Breast epithelium (tissue), 4 donors: ENCODE measurements at regions not wholly inside any gene's neighbourhood (a gene's known extent, or its start where the extent isn't known, plus 50 kb on each side); places are given as distances from the start of the nearest gene placed in this dataset.

Source experiments
- DNase-seq, 2 donors: peaks; one replicate each; pipeline ENCODE4 v3.0.0-alpha.2; 2019; ENCODE audit warnings: low spot score in 2 of 2
- H3K27ac ChIP-seq, 2 donors: fragments of 200-600 bp; sonication (generic) in 1 of 2; one replicate each; pipeline ENCODE4 v1.5.1; 2016 to 2019; ENCODE audit warnings: mild to moderate bottlenecking in 1 of 2
- H3K27me3 ChIP-seq, 2 donors: fragments of 200-600 bp; sonication (generic) in 1 of 2; one replicate each; pipeline versions ENCODE4 v1.5.1 to v1.6.0; 2017 to 2019; ENCODE audit warnings: control low read depth in 1 of 2, mild to moderate bottlenecking in 1 of 2
- H3K36me3 ChIP-seq: fragments of 200-600 bp; one replicate; pipeline ENCODE4 v1.5.1; 2019
- H3K4me1 ChIP-seq, 2 donors: fragments of 200-600 bp; sonication (generic); one replicate each; pipeline ENCODE4 v1.5.1; 2016 to 2019; ENCODE audit warnings: control low read depth in 1 of 2
- H3K4me3 ChIP-seq, 3 donors: fragments of 200-600 bp; sonication (generic); 1 replicate in 2 of 3; 2 replicates in 1 of 3; pipeline ENCODE4 v1.5.1; 2016 to 2019; ENCODE audit warnings: mild to moderate bottlenecking in 3 of 3, moderate library complexity in 2 of 3
- H3K9me3 ChIP-seq, 2 donors: fragments of 200-600 bp; sonication (generic) in 1 of 2; one replicate each; pipeline ENCODE4 v1.5.1; 2016 to 2019; ENCODE audit warnings: control low read depth in 1 of 2
- POLR2A ChIP-seq: fragments of 450-650 bp; IDR thresholded peaks from one replicate; pipeline ENCODE4 v1.6.1; 2016; ENCODE audit warnings: antibody characterized with exemption, mild to moderate bottlenecking, moderate library complexity
- POLR2AphosphoS5 ChIP-seq, 3 donors: sonication (generic); formaldehyde crosslinking; IDR thresholded peaks; one replicate each; pipeline ENCODE4 v1.6.1; 2017; ENCODE audit warnings: antibody characterized with exemption in 3 of 3
- intact Hi-C: fragments of 100-400 bp; cut with DNase I; formaldehyde crosslinking; loops from one replicate; pipeline ENCODE4 v1.15.1; 2023; ENCODE audit warnings: low total_unique reads
- TF ChIP-seq, protein P1 (sequence below), 3 donors: fragments of 450-650 bp; IDR thresholded peaks; one replicate each; pipeline ENCODE4 v1.5.1; 2016 to 2017; ENCODE audit warnings: antibody characterized with exemption in 3 of 3, mild to moderate bottlenecking in 3 of 3, moderate library complexity in 3 of 3

DNA sequence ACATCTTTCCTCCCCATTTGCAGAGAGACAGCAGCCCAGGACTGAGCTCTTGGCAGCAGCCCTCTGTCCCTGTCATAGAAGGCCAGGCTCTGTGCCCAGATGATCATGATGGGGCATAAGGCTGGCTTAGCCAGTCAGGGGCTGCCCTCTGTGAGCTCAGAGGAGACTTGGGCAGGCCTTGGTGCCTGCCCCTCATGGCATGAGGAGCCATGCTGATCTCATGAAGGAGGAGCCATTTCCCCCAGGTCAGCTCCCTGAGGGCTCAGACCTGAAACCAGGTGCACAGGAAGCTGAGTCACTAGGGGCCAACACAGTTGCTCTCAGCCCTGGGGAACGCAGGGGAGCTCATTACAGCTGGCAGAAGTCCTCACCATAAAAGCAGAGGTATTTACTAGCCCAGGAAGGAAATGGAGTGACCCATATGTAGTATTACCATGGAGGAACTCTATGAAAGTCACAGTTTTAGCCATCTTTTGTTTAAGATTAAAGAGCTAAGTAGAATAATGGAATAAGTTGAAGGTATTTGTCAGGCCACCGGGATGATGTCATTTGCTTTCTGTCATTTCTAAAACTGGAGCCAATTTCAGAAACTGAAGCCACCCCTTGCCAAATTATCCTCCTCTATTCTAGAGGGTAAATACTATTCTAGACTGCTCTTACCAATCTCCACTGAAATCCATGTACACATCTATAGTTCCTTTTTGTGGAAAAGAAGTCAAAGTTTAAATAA lies 362.4 kb upstream of the ZNF32 start:
- no peaks in the 10 kb centered on the region for H3K36me3 ChIP-seq
- H3K4me1 ChIP-seq: no peaks in the 10 kb centered on the region
- H3K27ac ChIP-seq: no peak overlapping the region
- DNase-seq: no peak
- no peaks in the 10 kb centered on the region for H3K9me3 ChIP-seq
- no peaks in the 10 kb centered on the region for H3K27me3 ChIP-seq
- intact Hi-C loops: no loop called here
- TF ChIP-seq, protein P1, sequence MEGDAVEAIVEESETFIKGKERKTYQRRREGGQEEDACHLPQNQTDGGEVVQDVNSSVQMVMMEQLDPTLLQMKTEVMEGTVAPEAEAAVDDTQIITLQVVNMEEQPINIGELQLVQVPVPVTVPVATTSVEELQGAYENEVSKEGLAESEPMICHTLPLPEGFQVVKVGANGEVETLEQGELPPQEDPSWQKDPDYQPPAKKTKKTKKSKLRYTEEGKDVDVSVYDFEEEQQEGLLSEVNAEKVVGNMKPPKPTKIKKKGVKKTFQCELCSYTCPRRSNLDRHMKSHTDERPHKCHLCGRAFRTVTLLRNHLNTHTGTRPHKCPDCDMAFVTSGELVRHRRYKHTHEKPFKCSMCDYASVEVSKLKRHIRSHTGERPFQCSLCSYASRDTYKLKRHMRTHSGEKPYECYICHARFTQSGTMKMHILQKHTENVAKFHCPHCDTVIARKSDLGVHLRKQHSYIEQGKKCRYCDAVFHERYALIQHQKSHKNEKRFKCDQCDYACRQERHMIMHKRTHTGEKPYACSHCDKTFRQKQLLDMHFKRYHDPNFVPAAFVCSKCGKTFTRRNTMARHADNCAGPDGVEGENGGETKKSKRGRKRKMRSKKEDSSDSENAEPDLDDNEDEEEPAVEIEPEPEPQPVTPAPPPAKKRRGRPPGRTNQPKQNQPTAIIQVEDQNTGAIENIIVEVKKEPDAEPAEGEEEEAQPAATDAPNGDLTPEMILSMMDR (IDR thresholded peaks at IDR 0.05): no peak
- TF ChIP-seq POLR2A (no peak), POLR2AphosphoS5 (IDR thresholded peaks at IDR 0.05) (no peak)
- H3K4me3 ChIP-seq: no peak overlapping the region

DNA sequence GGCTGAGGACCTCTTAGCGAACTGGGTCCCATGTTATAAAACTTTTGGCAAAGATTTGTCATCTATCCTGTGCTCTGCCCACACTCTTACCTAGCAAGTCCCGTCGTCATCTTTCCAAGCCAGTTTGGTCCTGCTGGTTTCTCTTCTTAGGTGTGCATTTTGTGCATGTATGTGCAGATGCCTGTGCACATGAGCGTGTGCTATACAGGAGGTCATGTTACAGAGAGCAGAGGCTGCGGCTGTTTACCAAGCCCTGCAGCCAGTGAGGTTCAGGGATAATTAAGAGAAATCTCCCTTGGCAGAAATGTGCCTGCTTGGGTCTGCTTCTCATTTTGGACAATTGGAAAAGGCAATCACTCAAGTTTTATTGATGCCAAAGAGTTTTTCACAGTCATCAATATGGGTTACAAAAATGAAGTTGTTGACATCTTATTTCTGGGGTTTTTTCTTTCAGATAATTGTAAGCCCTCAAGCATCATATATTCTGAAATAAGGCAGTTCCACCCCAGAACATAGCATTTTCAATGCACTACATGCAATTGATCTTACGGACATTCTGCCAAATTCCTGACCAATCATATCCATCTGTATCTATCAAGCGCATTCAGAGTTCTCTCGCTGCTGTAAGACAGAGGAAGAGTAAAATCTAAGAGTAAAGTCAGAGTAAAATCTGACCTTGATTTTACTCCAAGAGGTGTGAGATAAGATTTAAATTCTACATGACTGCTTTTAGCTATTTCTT lies 361.4 kb upstream of the ZNF32 start:
- TF ChIP-seq, protein P1 (IDR thresholded peaks at IDR 0.05): no peak
- TF ChIP-seq POLR2A (no peak), POLR2AphosphoS5 (IDR thresholded peaks at IDR 0.05) (no peak)
- DNase-seq: no peak
- intact Hi-C loops: no loop called here

DNA sequence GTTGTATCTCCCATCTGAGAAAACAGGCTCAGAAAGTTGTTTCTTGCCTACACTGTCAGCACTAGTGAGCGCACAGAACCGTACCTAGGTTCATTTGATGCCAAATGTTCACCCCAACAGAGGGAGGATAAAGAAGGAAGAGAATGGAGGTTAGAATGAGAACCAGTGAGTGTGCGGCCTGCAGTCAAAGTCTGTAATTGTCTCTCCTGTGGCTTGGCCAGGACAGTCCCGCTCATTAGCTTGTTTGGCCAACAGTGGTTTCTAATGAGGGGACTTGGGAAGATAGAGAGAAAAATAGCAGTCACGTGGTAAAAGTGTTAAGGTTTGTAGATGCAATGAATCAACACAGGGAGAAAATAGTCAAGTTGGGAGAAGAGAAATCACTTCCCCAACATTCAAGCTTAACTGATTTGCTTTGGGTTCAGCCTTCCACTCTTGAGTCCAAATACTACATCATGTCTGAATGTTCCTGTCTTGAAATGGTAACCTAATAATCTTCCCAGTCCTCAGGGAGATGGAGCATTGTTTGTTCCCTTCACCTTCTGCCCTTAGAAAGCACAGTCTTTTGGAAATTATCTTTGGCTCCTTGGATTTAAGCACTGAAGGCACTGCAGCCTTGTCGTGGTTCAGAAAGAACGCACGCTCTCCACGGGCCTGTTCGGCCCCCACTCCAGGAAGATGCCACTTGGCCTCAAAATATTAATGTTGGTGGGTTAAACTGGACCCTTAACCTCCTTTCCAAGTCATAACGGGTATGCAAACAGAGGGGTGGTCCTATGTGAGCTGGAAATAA lies 360.4 kb upstream of the ZNF32 start:
- H3K27me3 ChIP-seq: no peaks in the 10 kb centered on the region
- TF ChIP-seq, protein P1 (IDR thresholded peaks at IDR 0.05): no peak
- TF ChIP-seq POLR2AphosphoS5 (IDR thresholded peaks at IDR 0.05) (no peak), POLR2A (no peak)
- no peak overlapping the region for H3K4me3 ChIP-seq
- no peaks in the 10 kb centered on the region for H3K36me3 ChIP-seq
- no peak for DNase-seq
- H3K27ac ChIP-seq: peak overlapping the region; percentile 8 to 74
- H3K9me3 ChIP-seq: no peaks in the 10 kb centered on the region
- H3K4me1 ChIP-seq: no peaks in the 10 kb centered on the region
- intact Hi-C loops: no loop called here

More for the DNA sequence above, 361.4 kb upstream of the ZNF32 start:
- H3K9me3 ChIP-seq: no peaks in the 10 kb centered on the region
- H3K27ac ChIP-seq: no peak overlapping the region
- H3K36me3 ChIP-seq: no peaks in the 10 kb centered on the region
- no peak overlapping the region for H3K4me3 ChIP-seq
- no peaks in the 10 kb centered on the region for H3K27me3 ChIP-seq
- H3K4me1 ChIP-seq: no peaks in the 10 kb centered on the region

DNA sequence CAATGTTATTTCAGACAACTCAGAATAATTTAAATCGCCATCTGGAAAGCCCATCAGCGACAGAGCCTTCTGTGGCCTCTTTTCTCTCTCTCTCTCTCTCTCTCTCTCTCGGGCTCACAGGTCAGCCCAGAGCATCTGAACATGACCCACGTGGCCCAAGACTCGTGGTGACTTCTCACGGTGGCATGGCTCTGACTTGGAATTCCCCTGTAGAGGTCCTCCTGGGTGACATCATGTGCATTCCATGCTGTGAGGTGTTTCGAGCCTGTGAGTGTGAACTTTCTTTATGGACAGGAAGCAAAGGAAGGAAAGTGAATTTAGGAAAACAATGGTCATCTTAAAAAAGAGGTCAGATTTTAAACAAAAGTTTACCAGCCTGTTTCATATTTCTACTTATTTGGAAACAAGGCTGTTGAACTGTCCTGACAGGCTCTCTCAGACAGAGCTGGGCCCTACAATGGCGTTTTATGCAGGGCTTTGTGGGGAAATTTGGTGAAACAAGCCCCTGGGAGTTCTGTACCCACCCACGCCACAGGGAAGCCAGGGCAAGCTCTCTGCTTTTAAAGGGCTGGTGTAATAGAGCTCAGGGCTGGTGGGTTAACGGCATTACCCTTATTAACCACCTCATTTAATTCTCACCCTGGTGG lies 359.7 kb upstream of the ZNF32 start:
- Histone ChIP-seq H3K27ac (peak overlapping the region; percentile 8 to 74), H3K4me1 (no peaks in the 10 kb centered on the region), H3K4me3 (no peak overlapping the region), H3K36me3 (no peaks in the 10 kb centered on the region), H3K27me3 (no peaks in the 10 kb centered on the region), H3K9me3 (no peaks in the 10 kb centered on the region)
- TF ChIP-seq POLR2AphosphoS5 (IDR thresholded peaks at IDR 0.05) (no peak), POLR2A (no peak)
- TF ChIP-seq, protein P1 (IDR thresholded peaks at IDR 0.05): no peak
- DNase-seq: no peak
- intact Hi-C loops: no loop called here
